NCI-H2107 treated with DMSO at 0.1 percent for 48 hours (cell line): ENCODE measurements at regions not wholly inside any gene's neighbourhood (a gene's known extent, or its start where the extent isn't known, plus 50 kb on each side); places are given as distances from the start of the nearest gene placed in this dataset.
A peak's percentile ranks its signal among the peaks of the same experiment; 100 is the strongest.

Experiments
- DNase-seq: peaks from one replicate; lab custom pipeline; 2025; ENCODE audit not compliant: unreplicated experiment; lab: John Stamatoyannopoulos, UW

- DNase-seq, result no peak
Measured at GRCh38 chr10:78527296-78527695, 493.6 kb downstream of the RPS24 start.

DNA sequence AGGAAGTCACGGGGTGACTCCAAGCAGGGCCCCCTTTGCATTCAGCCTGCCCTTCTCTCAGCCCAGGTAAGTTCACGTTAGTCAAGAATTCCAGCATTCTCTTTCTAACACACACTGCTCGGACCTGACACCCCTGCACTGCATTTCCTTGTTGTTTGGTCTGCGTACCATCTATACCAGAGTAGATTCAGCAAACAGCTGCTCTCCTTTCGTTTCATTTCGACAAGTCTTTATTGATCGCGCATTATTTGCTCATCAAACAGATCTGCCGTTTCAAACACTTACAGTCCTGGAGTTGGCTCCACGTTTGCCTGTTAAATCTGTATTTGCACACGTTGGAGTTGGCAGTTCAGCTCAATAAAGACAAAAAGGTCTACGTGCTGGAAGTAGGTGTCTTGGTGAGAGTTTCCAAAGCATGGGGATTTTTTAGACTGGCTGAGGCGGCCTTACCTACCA, 495.1 kb downstream of the RPS24 start:
- DNase-seq, result peak; percentile 52

DNA sequence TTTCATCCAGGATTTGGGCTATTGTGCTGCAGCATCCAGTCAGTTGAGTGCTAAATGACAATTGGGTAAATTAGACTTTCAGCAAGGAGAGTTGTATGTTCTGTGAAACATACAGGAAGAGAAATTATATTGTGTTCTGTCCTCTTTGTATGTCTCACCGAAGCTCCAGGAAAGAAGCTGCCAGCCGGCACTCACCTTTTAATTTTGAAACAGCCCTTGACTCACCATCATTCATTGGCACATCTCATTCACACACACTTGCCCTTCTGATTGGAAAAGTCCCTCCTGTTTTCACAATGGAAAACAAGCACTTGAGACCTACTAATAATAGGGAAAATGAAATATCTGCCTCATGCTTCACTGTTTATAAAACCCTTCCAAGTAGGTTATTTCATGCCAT, 495.6 kb downstream of the RPS24 start:
- peak; percentile 83 for DNase-seq

- DNase-seq, result no peak
Measured at GRCh38 chr10:78531088-78531487, 497.4 kb downstream of the RPS24 start.

- DNase-seq, result no peak
Measured at GRCh38 chr10:78532480-78533042, 498.9 kb downstream of the RPS24 start.

- no peak for DNase-seq
Measured at GRCh38 chr10:78533098-78533497, 499.4 kb downstream of the RPS24 start.

DNA sequence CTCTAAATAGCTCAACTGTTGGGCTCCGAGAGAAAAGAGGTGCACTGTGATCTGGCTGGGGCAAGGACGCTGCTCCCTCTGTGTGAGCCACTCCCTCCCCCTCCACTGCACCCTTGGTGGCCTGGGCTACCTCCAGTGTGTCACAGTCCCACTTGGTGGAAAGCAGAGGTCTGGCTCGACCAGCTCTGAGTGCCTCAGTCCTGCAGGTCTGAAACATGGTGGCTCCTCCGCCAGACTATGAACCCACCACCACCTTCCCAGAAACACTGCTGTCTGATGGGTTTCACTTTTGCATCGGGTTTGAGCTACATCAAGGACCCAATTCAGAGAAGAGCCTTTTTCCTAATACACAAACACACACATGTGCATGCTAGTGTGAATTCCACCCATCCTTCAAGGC, 500.1 kb downstream of the RPS24 start:
- DNase-seq, result no peak

DNA sequence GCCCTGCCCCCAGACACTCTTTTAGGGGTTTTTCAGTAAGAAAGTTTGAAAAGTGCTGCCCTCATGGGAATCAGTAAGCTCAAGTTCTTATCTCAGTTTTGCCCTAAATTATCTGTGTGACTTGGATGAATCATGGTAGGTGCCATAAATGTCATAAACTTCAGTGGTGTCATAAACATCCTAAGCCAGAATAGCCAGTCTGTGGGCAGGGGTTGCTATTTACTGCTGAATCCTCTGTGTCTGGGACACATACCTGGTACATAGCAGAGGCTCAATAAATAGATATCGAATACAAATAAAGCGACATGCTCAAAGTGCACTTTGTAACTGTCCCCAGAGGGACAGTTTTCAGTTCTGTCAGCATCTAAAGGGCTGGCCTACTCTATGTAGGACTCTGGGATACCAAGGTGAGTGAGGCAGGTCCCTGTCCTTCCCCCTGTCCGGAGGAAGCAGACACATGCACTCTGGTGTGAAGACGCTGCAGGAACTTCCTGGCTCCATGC, 502.1 kb downstream of the RPS24 start:
- DNase-seq, result no peak

GRCh38 chr10:78537018-78537417, 503.4 kb downstream of the RPS24 start:
- DNase-seq, result no peak

GRCh38 chr10:78539247-78539766, 505.6 kb downstream of the RPS24 start:
- DNase-seq, result no peak

GRCh38 chr10:78540355-78541076, 506.9 kb downstream of the RPS24 start:
- no peak for DNase-seq

DNA sequence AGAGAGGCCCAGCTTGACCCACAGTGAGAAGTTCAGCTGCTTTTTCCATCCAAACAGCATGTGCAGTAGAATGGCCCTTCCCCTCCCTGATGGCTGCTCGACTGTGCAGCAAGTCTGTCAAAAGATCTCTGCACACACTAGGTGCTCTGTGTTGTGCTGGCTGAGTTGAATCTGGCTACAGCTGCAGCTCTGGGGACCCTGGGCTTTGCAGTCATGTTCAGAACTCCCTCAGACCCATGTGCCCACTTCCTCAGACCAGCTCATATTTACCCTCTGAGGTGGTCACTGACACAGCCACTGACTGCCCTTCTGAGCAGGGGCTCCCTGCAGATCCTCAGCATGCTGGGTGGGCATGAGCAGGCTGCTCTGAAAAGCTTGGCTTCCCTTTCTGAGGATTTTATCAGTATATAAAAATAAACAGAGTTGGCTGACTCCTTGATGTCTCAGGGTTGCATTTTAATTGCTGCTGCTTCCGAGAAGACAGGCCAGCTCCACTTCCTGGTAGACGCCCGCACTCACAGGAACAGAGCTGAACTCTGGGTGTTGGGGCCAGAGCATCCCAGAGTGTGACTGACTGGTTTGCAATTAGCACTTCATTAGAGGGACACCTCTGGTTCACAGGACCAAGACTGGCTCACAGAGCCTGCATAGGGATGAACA, 507.9 kb downstream of the RPS24 start:
- no peak for DNase-seq

DNA sequence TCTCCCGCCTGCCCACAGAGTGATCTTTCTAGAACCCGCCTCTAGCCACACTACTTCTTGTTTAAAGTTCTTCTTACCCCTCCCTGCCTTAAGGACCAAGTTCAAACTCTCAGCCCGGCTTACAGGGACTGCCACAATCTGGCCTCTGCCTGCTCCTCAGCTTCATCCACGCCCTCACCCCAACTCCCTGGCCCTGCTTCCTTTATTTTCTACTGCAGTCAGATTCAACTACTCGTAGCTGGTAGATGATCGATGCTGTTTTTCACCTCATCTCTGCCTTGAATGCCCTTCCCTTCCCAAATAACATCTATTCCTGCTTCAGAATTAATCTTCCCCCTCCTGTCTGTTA, 508.5 kb downstream of the RPS24 start:
- no peak for DNase-seq

DNA sequence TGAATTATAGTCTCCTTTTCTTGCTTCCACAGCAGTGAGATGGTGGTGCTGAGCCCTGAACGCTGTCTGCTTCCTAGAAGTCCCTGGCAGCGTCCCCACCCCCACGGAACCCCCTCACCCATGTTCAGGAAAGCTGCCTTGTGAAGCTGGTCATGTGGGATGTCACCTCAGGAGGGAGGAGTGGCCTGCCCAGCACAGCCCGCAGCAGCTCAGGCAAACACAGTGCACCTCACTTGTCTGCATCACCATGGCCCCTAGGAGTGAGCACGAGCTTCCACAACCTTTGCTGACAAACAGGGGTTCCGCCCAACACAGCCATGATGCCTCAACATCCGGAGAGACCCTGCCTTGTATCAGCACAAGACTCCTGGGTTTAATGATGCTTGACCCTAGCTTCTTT, 508.9 kb downstream of the RPS24 start:
- no peak for DNase-seq

- DNase-seq, result no peak
Measured at GRCh38 chr10:78543031-78543748, 509.5 kb downstream of the RPS24 start.

DNA sequence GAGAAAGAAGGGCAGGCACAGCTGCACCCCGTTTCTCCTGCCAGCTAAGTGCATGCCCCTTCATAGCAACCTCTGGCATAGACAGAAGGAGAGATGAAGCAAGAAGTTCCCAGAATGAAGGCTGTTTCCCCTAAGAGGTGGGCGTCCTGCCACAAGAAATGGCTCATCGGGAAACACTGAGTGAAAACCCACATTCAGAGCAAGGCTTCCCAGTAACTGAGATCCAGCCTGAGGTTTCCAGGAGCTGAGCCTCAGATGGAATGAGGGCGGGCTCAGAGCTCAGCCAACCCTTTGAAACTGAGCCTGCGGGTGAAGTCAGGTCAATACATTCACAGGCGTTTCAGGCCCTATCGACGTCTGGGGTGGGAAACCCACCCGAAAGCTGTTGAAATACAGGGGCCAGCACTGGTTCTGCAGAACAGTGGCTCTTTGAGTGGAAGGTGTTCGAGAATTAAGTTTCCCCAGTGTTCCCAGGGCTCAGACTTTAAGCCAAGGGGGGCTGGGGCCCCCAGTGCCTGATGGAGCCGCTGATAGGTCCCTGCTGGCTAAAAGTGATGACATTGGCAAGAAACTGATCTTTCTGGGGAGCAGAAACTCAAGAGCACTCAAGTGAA, 510.2 kb downstream of the RPS24 start:
- DNase-seq, result no peak

DNA sequence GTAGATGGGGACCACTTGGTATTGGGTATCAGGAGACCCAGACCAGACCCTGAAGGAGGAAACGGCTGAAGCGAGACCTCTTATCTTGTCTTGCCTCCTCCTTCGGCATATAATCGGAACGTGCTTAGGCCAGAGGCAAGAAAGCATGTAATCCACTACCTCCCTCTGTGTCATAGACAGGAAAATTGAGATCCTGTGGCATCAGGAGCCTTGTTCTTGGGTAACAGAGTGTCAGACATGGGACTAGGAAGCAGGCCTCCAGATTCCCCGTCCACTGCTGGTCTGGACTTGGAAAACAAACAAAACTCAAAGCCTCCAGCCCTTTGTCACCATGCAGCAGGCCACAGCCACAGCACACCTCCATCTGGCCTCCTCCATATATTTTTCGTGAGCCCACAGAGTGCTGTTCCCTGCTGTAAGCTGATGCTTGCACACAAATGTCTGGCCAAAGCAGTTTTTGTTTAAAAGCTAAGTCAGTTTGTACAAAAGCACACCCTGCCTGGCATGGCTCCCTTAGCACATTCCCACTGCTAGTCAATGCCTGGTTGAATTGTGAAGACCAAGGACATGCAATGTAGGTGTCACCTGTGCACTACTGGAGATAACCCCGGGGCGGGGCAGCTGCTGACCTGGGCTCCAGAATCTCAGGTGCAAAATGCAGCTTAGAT, 510.9 kb downstream of the RPS24 start:
- no peak for DNase-seq

DNA sequence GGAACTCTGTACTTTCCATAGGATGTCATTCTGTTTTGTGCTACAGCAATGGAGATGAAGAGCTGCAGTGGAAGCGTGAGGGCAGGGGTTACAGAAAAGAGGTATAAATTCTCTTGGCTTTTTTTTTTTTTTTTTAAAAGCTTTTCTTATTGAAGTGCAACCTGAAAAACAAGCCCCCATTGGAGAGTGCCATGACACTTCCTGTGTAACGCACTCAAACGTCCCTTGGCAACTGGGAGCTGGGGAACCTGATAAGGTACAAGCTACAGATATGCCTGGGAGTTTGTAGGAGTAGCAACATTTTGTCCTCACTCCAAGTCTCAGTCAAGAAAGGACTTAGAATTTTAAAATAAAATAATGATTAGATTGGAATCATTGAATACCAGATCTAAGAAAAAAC, 512.1 kb downstream of the RPS24 start:
- DNase-seq, result no peak

DNA sequence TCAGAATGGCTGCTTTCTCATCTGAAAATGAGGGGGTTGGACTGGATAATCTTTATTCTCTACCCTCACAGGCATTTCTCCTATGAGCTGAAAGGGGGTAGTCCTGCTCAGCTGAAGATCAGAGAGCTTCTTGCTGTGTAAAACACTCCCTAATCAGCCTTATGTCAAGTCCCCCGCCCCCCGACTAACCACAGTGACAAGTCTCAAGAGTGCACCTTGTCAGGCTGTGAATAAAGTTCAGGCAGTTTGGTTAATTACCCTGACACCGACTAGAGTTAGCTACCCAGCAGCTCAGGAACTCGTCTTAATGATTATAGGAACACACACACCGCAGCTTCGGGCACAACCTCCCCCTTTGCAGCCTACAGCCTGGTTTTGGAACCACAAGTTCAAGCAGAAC, 513.7 kb downstream of the RPS24 start:
- no peak for DNase-seq

- no peak for DNase-seq
Measured at GRCh38 chr10:78547905-78548304, 514.2 kb downstream of the RPS24 start.
